ENCODE measurements at regions not wholly inside any gene's neighbourhood (a gene's known extent, or its start where the extent isn't known, plus 50 kb on each side); places are given as distances from the start of the nearest gene placed in this dataset.

DNA sequence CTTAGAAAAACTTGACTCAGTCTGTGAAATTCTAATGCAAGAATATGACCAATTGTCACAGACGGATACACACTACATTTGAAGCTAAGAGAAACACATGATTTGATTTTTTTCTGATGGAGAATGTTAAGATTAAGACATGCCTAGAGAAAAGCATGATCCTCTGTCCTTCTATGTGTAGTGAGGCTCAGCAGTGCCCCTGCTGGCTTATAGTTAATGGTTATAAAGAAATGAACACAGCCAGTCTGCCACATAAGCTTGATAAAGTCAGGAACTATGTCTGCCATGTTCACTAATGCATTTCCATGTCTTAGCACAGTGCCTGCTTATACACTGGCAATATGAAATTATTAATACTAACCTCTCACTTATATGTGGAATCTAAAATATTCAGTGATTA is 168.1 kb upstream of the DAAM1 start:
- H3K4me2 ChIP-seq (ENCODE audit: low read length), result no peak overlapping the region
- H3K9me3 ChIP-seq (ENCODE audit: low read length), result no peaks in the 10 kb centered on the region
- H4K20me1 ChIP-seq (ENCODE audit: insufficient read depth), result no peaks in the 10 kb centered on the region
- no peak overlapping the region for H2AFZ ChIP-seq (ENCODE audit: low read depth, low read length)
- no peaks in the 10 kb centered on the region for H3F3A ChIP-seq (ENCODE audit: insufficient read depth, low read length, poor library complexity, severe bottlenecking)
- no peaks in the 10 kb centered on the region for H3K36me3 ChIP-seq (ENCODE audit: insufficient read depth, low read length)
- no peaks in the 10 kb centered on the region for H3K79me2 ChIP-seq (replicated peaks; ENCODE audit: insufficient read depth, low read length)
- no peak overlapping the region for H3K4me3 ChIP-seq (ENCODE audit: low read length)
- TF ChIP-seq, protein P1, sequence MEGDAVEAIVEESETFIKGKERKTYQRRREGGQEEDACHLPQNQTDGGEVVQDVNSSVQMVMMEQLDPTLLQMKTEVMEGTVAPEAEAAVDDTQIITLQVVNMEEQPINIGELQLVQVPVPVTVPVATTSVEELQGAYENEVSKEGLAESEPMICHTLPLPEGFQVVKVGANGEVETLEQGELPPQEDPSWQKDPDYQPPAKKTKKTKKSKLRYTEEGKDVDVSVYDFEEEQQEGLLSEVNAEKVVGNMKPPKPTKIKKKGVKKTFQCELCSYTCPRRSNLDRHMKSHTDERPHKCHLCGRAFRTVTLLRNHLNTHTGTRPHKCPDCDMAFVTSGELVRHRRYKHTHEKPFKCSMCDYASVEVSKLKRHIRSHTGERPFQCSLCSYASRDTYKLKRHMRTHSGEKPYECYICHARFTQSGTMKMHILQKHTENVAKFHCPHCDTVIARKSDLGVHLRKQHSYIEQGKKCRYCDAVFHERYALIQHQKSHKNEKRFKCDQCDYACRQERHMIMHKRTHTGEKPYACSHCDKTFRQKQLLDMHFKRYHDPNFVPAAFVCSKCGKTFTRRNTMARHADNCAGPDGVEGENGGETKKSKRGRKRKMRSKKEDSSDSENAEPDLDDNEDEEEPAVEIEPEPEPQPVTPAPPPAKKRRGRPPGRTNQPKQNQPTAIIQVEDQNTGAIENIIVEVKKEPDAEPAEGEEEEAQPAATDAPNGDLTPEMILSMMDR (IDR thresholded peaks at IDR 0.05; ENCODE audit: poor library complexity, severe bottlenecking), result peak; percentile 38
- TF ChIP-seq TAF1 (IDR thresholded peaks at IDR 0.05; ENCODE audit: low read depth) (no peak), EZH2 (IDR thresholded peaks at IDR 0.05; ENCODE audit: borderline replicate concordance, insufficient read depth, low read length, poor library complexity, severe bottlenecking) (no peak), SMC3 (conservative IDR thresholded peaks at IDR 0.05; ENCODE audit: poor library complexity) (peak; percentile 21), RAD21 (conservative IDR thresholded peaks at IDR 0.05) (peak; percentile 38)
- H3K27ac ChIP-seq (ENCODE audit: low read length), result no peak overlapping the region
- H3K9me2 ChIP-seq (ENCODE audit: insufficient read depth, low read length), result no peaks in the 10 kb centered on the region
- H3K27me3 ChIP-seq (ENCODE audit: insufficient read depth, low read depth, low read length), result no peaks in the 10 kb centered on the region
- H3K9ac ChIP-seq (ENCODE audit: low read length), result no peak overlapping the region

DNA sequence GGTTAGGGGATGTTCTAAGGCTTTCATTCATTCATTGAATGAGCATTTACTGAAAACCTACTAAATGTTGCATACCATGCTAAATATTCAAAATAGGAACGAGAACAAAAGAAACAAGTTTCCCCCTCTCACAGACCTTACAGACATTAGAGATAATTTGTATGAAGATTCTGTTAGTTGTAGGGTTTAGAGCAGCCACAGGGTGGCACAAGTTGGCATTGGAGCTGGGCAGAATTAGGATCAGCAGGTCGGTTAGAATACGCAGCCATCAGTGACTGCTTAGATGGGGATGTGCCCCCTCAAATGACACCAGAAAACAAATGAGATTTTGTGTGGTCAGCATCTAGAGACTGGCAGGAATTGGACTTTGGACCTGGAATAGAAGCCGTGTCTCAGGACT is 166.3 kb upstream of the DAAM1 start:
- Histone ChIP-seq H3K4me2 (ENCODE audit: low read length) (no peak overlapping the region), H3F3A (ENCODE audit: insufficient read depth, low read length, poor library complexity, severe bottlenecking) (no peaks in the 10 kb centered on the region), H3K27me3 (ENCODE audit: insufficient read depth, low read depth, low read length) (no peaks in the 10 kb centered on the region), H4K20me1 (ENCODE audit: insufficient read depth) (no peaks in the 10 kb centered on the region), H3K4me3 (ENCODE audit: low read length) (no peak overlapping the region), H3K9ac (ENCODE audit: low read length) (no peak overlapping the region), H3K9me2 (ENCODE audit: insufficient read depth, low read length) (no peaks in the 10 kb centered on the region), H2AFZ (ENCODE audit: low read depth, low read length) (no peak overlapping the region), H3K27ac (ENCODE audit: low read length) (no peak overlapping the region), H3K9me3 (ENCODE audit: low read length) (no peaks in the 10 kb centered on the region), H3K79me2 (replicated peaks; ENCODE audit: insufficient read depth, low read length) (no peaks in the 10 kb centered on the region), H3K36me3 (ENCODE audit: insufficient read depth, low read length) (no peaks in the 10 kb centered on the region)
- TF ChIP-seq, protein P1 (IDR thresholded peaks at IDR 0.05; ENCODE audit: poor library complexity, severe bottlenecking), result no peak
- TF ChIP-seq RAD21 (conservative IDR thresholded peaks at IDR 0.05), result no peak
- TF ChIP-seq POLR2AphosphoS5 (IDR thresholded peaks at IDR 0.05), result no peak
- no peak for TF ChIP-seq MXI1 (conservative IDR thresholded peaks at IDR 0.05; ENCODE audit: poor library complexity, severe bottlenecking)
- TF ChIP-seq SMC3 (conservative IDR thresholded peaks at IDR 0.05; ENCODE audit: poor library complexity), result no peak
- no peak for TF ChIP-seq TAF1 (IDR thresholded peaks at IDR 0.05; ENCODE audit: low read depth)
- TF ChIP-seq, protein P2, sequence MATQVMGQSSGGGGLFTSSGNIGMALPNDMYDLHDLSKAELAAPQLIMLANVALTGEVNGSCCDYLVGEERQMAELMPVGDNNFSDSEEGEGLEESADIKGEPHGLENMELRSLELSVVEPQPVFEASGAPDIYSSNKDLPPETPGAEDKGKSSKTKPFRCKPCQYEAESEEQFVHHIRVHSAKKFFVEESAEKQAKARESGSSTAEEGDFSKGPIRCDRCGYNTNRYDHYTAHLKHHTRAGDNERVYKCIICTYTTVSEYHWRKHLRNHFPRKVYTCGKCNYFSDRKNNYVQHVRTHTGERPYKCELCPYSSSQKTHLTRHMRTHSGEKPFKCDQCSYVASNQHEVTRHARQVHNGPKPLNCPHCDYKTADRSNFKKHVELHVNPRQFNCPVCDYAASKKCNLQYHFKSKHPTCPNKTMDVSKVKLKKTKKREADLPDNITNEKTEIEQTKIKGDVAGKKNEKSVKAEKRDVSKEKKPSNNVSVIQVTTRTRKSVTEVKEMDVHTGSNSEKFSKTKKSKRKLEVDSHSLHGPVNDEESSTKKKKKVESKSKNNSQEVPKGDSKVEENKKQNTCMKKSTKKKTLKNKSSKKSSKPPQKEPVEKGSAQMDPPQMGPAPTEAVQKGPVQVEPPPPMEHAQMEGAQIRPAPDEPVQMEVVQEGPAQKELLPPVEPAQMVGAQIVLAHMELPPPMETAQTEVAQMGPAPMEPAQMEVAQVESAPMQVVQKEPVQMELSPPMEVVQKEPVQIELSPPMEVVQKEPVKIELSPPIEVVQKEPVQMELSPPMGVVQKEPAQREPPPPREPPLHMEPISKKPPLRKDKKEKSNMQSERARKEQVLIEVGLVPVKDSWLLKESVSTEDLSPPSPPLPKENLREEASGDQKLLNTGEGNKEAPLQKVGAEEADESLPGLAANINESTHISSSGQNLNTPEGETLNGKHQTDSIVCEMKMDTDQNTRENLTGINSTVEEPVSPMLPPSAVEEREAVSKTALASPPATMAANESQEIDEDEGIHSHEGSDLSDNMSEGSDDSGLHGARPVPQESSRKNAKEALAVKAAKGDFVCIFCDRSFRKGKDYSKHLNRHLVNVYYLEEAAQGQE (IDR thresholded peaks at IDR 0.05; ENCODE audit: borderline replicate concordance), result no peak
- TF ChIP-seq EZH2 (IDR thresholded peaks at IDR 0.05; ENCODE audit: borderline replicate concordance, insufficient read depth, low read length, poor library complexity, severe bottlenecking), result no peak
- no peak for TF ChIP-seq EP300 (conservative IDR thresholded peaks at IDR 0.05; ENCODE audit: poor library complexity, severe bottlenecking)
